ES-I3 (cell line): ENCODE measurements at regions not wholly inside any gene's neighbourhood (a gene's known extent, or its start where the extent isn't known, plus 50 kb on each side); places are given as distances from the start of the nearest gene placed in this dataset.

ENCODE experiments used
- H3K36me3 ChIP-seq: 2 replicates; pipeline ENCODE4 v1.6.1; 2013; ENCODE audit warnings: mild to moderate bottlenecking, low read length, control low read depth, moderate library complexity; ENCODE audit not compliant: insufficient read depth
- H3K4me1 ChIP-seq: 2 replicates; pipeline ENCODE4 v1.6.1; 2013; ENCODE audit warnings: mild to moderate bottlenecking, control low read depth, low read length; ENCODE audit not compliant: insufficient read depth
- H3K9ac ChIP-seq: 2 replicates; pipeline ENCODE4 v1.6.1; 2013; ENCODE audit warnings: low read depth, mild to moderate bottlenecking, low read length, moderate library complexity
- H3K9me3 ChIP-seq: 2 replicates; pipeline ENCODE4 v1.6.1; 2013; ENCODE audit warnings: mild to moderate bottlenecking, low read length, moderate library complexity; ENCODE audit not compliant: control insufficient read depth, insufficient read depth

DNA sequence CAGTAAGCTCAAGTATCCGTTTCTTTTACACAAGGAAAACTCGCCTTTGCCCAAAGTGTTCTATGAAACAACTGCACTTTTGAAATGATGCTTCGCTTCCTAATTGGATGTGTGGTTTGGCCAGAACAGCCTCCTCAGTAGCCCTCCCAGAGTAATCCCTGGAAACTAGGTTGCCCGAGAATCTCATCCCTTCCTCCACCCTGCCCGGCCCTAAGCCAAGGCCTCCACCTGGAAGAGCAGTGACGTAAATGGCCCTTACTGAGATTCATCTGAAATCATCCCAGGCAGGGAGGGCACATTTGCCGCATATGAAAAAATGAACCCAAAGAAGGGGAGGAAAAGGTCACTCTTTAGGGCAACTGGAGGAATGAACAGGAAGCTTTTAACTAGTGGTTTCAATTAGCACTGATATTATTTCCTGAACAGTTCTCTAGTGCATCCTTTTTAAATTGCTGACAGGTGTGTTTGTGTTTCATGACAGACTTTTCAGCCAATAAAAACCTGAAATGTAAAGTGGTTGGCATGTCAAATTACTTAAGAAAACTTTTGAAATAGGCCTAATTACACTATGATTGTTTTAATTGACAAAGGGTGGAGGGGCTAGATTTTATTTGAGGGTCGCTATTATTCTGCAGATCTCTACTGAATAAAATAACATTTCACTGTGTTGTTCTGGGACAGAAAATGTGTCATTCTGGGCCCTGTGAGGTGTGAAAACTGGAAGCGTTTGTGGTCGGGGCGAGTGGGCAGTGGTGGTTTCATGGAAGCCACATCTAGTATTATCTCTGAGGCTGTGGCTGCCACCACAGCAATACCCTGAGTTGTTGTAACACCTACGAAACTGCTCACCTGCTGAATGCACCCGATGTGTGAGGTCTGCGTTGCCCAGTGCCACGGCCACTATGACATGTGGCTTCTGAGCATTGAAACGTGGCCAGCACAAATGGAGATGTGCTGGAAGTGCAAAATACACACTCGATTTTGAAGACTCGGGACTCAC lies 112.1 kb downstream of the ZIC5 start:
- Histone ChIP-seq H3K36me3 (no peaks in the 10 kb centered on the region), H3K4me1 (peaks cover 41% of the 10 kb centered on the region), H3K9ac (no peak overlapping the region), H3K9me3 (no peaks in the 10 kb centered on the region)

DNA sequence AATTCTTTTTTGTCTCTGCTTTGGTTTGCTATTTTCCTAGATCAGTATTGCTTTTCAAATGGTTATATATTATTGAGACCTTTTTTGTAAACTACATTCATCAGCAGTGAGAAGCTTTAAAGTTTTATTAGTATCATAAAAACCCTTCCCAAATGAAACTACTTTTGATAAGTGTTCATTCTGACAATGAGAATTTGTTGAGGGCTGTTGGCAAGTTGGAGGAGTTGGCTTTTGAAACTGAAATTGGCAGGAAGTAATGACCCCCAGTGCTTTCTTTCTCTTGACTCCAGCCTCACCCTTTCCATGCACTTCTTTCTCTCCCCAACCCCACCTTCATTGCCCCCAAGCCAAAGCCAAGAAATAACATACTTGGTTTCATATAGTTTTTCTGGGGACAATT lies 113.8 kb downstream of the ZIC5 start:
- Histone ChIP-seq H3K9me3 (no peaks in the 10 kb centered on the region), H3K36me3 (no peaks in the 10 kb centered on the region), H3K9ac (no peak overlapping the region), H3K4me1 (peaks cover 44% of the 10 kb centered on the region)

- Histone ChIP-seq H3K36me3 (no peaks in the 10 kb centered on the region), H3K4me1 (peaks cover 46% of the 10 kb centered on the region), H3K9me3 (no peaks in the 10 kb centered on the region), H3K9ac (no peak overlapping the region)
Measured at GRCh38 chr13:99855526-99856420, 115.8 kb downstream of the ZIC5 start.

- peaks cover 46% of the 10 kb centered on the region for H3K4me1 ChIP-seq
- H3K36me3 ChIP-seq = no peaks in the 10 kb centered on the region
- H3K9me3 ChIP-seq = no peaks in the 10 kb centered on the region
- H3K9ac ChIP-seq = no peak overlapping the region; the same call in 1 of the 2 replicates
Measured at GRCh38 chr13:99854366-99854765, 117.2 kb downstream of the ZIC5 start.

DNA sequence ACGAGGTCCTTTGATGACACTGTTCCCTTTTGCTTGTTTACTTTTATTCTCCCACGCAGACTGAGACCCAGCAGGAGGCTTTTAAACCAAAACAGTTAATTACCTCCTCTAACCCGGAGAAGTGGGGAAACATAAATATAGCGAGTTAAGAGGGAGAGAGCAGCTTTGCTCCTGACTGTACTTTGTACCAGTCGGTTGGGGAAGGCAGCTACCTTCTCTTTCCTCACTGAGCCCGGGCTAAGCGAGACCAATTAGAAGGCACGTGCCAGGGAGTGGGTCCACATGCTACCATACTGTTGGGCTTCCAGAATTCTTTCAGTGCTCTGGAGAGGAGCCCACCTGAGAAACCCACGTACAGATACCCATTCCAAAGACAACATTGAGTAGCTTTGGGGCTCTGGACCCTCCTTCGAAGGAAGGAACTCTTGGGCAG lies 124.2 kb downstream of the ZIC5 start:
- Histone ChIP-seq H3K9me3 (no peaks in the 10 kb centered on the region), H3K4me1 (peaks cover 6% of the 10 kb centered on the region; the same call in 1 of the 2 replicates), H3K36me3 (no peaks in the 10 kb centered on the region), H3K9ac (no peak overlapping the region)

DNA sequence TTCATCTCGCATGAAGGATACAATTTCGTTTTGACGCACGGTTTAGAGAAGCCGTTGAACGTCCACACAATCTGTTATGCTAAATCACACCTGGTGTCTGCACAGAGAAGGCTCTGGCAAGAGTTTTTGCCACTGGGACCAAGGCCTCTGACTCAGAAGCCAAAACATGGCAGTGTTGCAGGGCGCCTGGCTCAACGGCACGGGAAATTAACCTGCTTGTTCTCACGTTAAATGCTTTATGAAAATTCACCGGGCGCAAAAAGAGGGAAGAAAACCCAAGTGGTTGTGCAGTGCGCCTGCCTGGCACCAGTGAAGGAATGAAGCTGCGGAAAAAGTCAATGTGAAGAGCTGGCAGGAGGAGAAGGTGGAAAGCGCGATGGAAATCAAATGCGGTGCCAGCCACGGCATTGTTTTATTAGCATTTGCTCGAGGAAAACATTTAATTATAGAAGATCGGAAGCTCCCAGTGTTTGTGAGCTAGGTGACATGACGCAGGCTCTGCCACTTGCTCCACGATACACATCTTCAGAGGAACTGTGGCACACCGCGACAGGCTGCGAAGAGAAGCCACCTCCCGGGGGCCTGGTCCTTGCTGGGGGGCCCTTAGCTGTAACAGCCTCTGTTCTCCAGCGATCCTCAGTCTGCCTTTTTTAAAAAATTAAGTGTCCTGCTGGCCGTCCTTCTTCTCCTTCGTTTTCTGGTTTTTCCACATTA lies 126.2 kb downstream of the ZIC5 start:
- no peak overlapping the region for H3K9ac ChIP-seq
- no peaks in the 10 kb centered on the region for H3K36me3 ChIP-seq
- no peaks in the 10 kb centered on the region for H3K9me3 ChIP-seq
- no peaks in the 10 kb centered on the region for H3K4me1 ChIP-seq

DNA sequence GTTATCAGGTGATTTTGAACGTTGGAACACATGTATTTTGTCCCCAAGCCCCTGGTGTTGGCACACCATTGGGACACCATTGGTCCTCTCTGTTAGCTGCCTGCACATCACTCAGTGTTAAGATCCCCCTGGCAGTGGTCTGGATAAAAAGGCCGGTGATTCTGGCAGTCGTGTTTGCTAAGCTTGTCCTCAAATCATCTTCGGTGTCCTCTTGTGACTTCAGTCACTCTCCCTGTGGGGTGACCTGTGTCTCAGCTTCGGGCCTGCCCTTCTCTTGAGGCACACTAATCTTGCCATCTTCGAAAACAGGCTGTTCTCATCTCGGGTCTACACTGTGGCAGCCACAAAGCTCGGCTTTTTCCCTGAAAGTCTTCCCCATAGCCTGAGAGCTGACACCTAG lies 127.1 kb downstream of the ZIC5 start:
- no peaks in the 10 kb centered on the region for H3K4me1 ChIP-seq
- no peaks in the 10 kb centered on the region for H3K9me3 ChIP-seq
- H3K36me3 ChIP-seq = no peaks in the 10 kb centered on the region
- no peak overlapping the region for H3K9ac ChIP-seq

DNA sequence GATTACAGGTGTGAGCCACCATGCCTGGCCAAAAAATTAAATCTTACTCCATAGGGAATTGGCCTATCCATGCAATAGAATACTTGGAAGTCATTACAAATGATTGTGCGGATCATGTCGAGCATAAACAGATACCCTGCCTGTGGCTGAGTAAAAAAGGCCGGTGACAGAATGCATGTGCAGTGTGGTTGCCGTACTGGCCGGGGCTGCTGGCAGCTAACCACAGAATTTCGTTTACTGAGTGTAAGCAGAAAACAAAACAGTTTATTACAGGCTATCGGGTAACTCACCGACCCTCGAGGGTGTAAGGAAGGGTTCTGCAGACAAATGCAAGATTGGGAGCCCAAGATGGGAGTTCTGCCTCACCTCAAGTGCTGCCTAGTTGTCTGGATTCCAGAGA lies 127.7 kb downstream of the ZIC5 start:
- H3K9ac ChIP-seq = no peak overlapping the region
- no peaks in the 10 kb centered on the region for H3K4me1 ChIP-seq

GRCh38 chr13:99842405-99842804 lies 129.2 kb downstream of the ZIC5 start:
- Histone ChIP-seq H3K4me1 (no peaks in the 10 kb centered on the region), H3K9me3 (no peaks in the 10 kb centered on the region), H3K9ac (no peak overlapping the region), H3K36me3 (0 out of 2 replicates have a peak, but pooled peaks cover 2% of the 10 kb centered on the region)

More for the DNA sequence above, 127.7 kb downstream of the ZIC5 start:
- H3K36me3 ChIP-seq = 0 out of 2 replicates have a peak, but pooled peaks cover 2% of the 10 kb centered on the region
- H3K9me3 ChIP-seq = no peaks in the 10 kb centered on the region

DNA sequence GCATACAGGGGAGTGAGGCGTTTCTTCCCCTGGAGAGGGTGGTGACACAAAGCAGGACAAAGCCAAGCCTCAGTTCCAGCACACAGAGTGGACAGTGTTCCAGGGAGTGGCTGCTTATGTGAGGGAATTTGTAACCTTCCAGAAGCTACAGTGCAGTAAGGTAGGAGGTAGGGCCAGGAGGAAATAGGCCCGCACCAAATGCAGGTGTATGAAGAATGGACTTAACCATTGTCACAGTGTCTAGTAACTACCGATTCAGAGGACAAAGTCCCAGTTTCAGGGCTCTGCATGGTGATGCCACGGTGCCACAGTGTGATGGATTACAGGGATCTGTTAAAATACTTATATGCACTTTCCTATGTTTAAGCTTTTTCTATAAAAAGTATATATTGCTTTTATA lies 135.3 kb downstream of the ZIC5 start:
- no peaks in the 10 kb centered on the region for H3K4me1 ChIP-seq
- H3K9ac ChIP-seq = no peak overlapping the region
- 0 out of 2 replicates have a peak, but pooled peaks cover 2% of the 10 kb centered on the region for H3K36me3 ChIP-seq
- no peaks in the 10 kb centered on the region for H3K9me3 ChIP-seq

- Histone ChIP-seq H3K9ac (no peak overlapping the region), H3K36me3 (0 out of 2 replicates have a peak, but pooled peaks cover 2% of the 10 kb centered on the region), H3K4me1 (no peaks in the 10 kb centered on the region), H3K9me3 (no peaks in the 10 kb centered on the region)
Measured at GRCh38 chr13:99835442-99835841, 136.1 kb downstream of the ZIC5 start.

- Histone ChIP-seq H3K9me3 (no peaks in the 10 kb centered on the region), H3K4me1 (no peaks in the 10 kb centered on the region), H3K9ac (no peak overlapping the region)
Measured at GRCh38 chr13:99834246-99834645, 137.3 kb downstream of the ZIC5 start.

DNA sequence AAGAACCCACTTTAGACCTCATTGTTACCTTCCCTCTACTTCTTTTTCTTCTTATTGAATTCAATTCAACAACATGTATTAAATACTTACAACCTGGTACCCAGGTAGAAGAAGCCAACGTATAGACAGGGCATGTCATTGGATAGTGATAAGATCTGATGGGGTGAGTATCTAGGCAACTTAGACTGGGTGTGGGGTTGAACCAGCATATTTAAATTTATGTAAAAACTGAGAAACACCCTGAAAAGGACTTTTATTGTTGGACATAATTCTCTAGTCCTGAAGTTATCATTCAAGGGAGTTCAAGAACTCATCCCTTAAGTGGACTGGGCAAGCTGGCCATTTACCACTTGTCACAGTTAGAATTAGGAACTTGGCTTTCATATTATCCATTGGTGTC lies 139.2 kb downstream of the ZIC5 start:
- Histone ChIP-seq H3K9ac (no peak overlapping the region), H3K9me3 (no peaks in the 10 kb centered on the region), H3K4me1 (no peaks in the 10 kb centered on the region), H3K36me3 (no peaks in the 10 kb centered on the region)

More at GRCh38 chr13:99834246-99834645, 137.3 kb downstream of the ZIC5 start:
- H3K36me3 ChIP-seq = 0 out of 2 replicates have a peak, but pooled peaks cover 1% of the 10 kb centered on the region

DNA sequence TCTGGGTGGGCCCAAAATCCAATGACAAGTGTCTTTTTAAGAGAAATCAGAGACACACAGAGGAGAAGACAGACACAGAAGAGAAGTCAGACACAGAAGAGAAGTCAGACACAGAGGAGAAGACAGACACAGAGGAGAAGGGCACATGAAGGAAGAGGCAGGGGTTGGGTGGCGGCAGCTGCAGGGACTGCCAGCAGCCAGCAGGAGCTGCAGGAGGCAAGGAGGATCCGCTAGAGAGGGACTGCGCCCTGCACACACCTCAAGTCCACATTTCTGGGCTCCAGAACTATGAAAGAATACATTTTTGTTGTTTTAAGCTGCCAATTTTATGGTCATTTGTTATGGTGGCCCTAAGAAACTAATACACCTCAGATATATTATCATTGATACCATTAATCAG lies 140.6 kb downstream of the ZIC5 start:
- no peak overlapping the region for H3K9ac ChIP-seq
- no peaks in the 10 kb centered on the region; the same call in 1 of the 2 replicates for H3K9me3 ChIP-seq
- no peaks in the 10 kb centered on the region for H3K4me1 ChIP-seq

More for the DNA sequence above, 140.6 kb downstream of the ZIC5 start:
- H3K36me3 ChIP-seq = no peaks in the 10 kb centered on the region
